A673 (cell line): ENCODE measurements at regions not wholly inside any gene's neighbourhood (a gene's known extent, or its start where the extent isn't known, plus 50 kb on each side); places are given as distances from the start of the nearest gene placed in this dataset.

Experiments used
- CTCF ChIP-seq: fragments of 300-800, 200-600 bp; sonication (generic); conservative IDR thresholded peaks from 2 replicates; pipeline ENCODE4 v1.5.1; 2017; ENCODE audit warnings: low read depth, mild to moderate bottlenecking, antibody characterized with exemption, low read length, moderate library complexity, mixed read lengths
- EZH2 ChIP-seq: fragments of 200-600 bp; sonication (generic); IDR thresholded peaks from 2 replicates; pipeline ENCODE4 v1.6.1; 2017; ENCODE audit warnings: borderline replicate concordance, low read depth, mild to moderate bottlenecking, mixed read lengths, antibody characterized with exemption, low read length; ENCODE audit not compliant: poor library complexity, severe bottlenecking

DNA sequence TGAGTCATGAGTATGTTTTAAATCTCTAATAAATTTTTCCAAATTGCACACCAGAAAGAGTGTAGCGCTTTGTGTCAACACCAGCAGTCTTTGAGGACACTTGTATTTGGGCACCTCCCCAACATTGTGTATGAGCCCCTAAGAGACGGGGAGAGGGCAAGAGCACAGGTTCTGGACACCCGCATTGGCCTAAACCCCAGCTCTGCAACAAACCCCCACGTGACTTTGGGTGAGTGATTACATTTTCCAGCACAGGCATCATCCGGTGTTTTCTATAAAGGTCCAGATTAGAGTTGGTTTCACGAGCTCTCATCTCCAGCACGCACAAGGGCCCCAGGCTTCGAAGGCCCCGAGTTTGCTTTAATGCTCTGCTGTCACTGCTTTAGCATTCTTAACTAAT is 66.3 kb upstream of the SLC45A1 start:
- TF ChIP-seq CTCF (no peak), EZH2 (no peak)
